ENCODE measurements at regions not wholly inside any gene's neighbourhood (a gene's known extent, or its start where the extent isn't known, plus 50 kb on each side); places are given as distances from the start of the nearest gene placed in this dataset.

- no peak for TF ChIP-seq CTCF (IDR thresholded peaks at IDR 0.05)
- no peak for TF ChIP-seq POLR2A (IDR thresholded peaks at IDR 0.05)
Measured at GRCh38 chr1:224517171-224517570, 82.6 kb upstream of the WDR26 start.

All from Peyer's patch (tissue), 4 donors.